T-cell (primary cell): ENCODE measurements at regions not wholly inside any gene's neighbourhood (a gene's known extent, or its start where the extent isn't known, plus 50 kb on each side); places are given as distances from the start of the nearest gene placed in this dataset.

ENCODE experiments used
- ATAC-seq, 4 experiments: fragments of 200-7000 bp in 3 of 4; fragments of 150-1000 bp in 1 of 4; cut with Tn5 transposase; replicated peaks in 1 of 4; 1 replicate in 3 of 4; 2 replicates in 1 of 4; pipeline ENCODE4 v1.10.0; 2021; ENCODE audit warnings: moderate library complexity in 3 of 4, mild to moderate bottlenecking in 2 of 4, moderate number of reproducible peaks in 1 of 4
- CTCF ChIA-PET, 2 donors: fragments of 300-600 bp; sonication (Branson Sonifier 250); formaldehyde crosslinking; loops; one replicate each; lab custom pipeline; 2022; ENCODE audit warnings: antibody characterized with exemption in 2 of 2; lab: Charles Lee
- POLR2A ChIA-PET, 2 donors: fragments of 300-600 bp; sonication (Branson Sonifier 250); formaldehyde crosslinking; loops; one replicate each; lab custom pipeline; 2022; ENCODE audit warnings: antibody characterized with exemption in 2 of 2; lab: Charles Lee
- DNase-seq, 35 experiments: peaks; one replicate each; pipeline versions ENCODE4 v3.0.0 to v3.0.0-alpha.2; 2013 to 2023
- H3K27ac ChIP-seq: one replicate; pipeline ENCODE4 v1.5.1; 2013; ENCODE audit warnings: low read length
- H3K27me3 ChIP-seq, 2 experiments: replicated peaks in 1 of 2; 1 replicate in 1 of 2; 2 replicates in 1 of 2; pipeline versions ENCODE4 v1.6.1 to v1.7.0; 2013; ENCODE audit warnings: low read length in 1 of 2, mixed read lengths in 1 of 2; ENCODE audit not compliant: control insufficient read depth in 2 of 2, insufficient read depth in 2 of 2; ENCODE audit errors: extremely low read depth in 1 of 2
- H3K36me3 ChIP-seq, 2 donors: 1 replicate in 1 of 2; 2 replicates in 1 of 2; pipeline versions ENCODE4 v1.6.1 to v1.7.0; 2013; ENCODE audit warnings: low read length in 1 of 2; ENCODE audit not compliant: control insufficient read depth in 2 of 2, insufficient read depth in 1 of 2; ENCODE audit errors: extremely low read depth in 1 of 2
- H3K4me1 ChIP-seq, 2 experiments: 1 replicate in 1 of 2; 2 replicates in 1 of 2; pipeline versions ENCODE4 v1.6.1 to v1.7.0; 2013; ENCODE audit warnings: low read length in 2 of 2, mixed read lengths in 1 of 2; ENCODE audit not compliant: insufficient read depth in 2 of 2, control insufficient read depth in 1 of 2; ENCODE audit errors: extremely low read depth in 1 of 2
- H3K4me3 ChIP-seq, 2 donors: 1 replicate in 1 of 2; 2 replicates in 1 of 2; pipeline versions ENCODE4 v1.5.1 to v1.7.0; 2013; ENCODE audit warnings: mild to moderate bottlenecking in 2 of 2, low read length in 1 of 2, moderate library complexity in 1 of 2; ENCODE audit not compliant: control insufficient read depth in 1 of 2; ENCODE audit errors: extremely low read depth in 1 of 2
- H3K9me3 ChIP-seq: 2 replicates; pipeline ENCODE4 v1.7.0; 2013
- H3K27ac Mint-ChIP-seq, 2 donors: one replicate each; pipeline ENCODE4 v1.8.0; 2020 to 2021; ENCODE audit warnings: mild to moderate bottlenecking in 2 of 2, mixed read lengths in 2 of 2
- H3K27me3 Mint-ChIP-seq, 2 donors: one replicate each; pipeline ENCODE4 v1.8.0; 2021 to 2022; ENCODE audit warnings: mixed read lengths in 2 of 2
- H3K36me3 Mint-ChIP-seq: one replicate; pipeline ENCODE4 v1.8.0; 2021; ENCODE audit warnings: mixed read lengths
- H3K4me1 Mint-ChIP-seq, 3 donors: one replicate each; pipeline ENCODE4 v1.8.0; 2020 to 2022; ENCODE audit warnings: mixed read lengths in 3 of 3, mild to moderate bottlenecking in 1 of 3
- H3K4me3 Mint-ChIP-seq, 3 donors: one replicate each; pipeline ENCODE4 v1.8.0; 2020 to 2022; ENCODE audit warnings: mild to moderate bottlenecking in 3 of 3, mixed read lengths in 3 of 3, moderate library complexity in 3 of 3
- H3K9me3 Mint-ChIP-seq, 3 donors: one replicate each; pipeline ENCODE4 v1.8.0; 2020 to 2022; ENCODE audit warnings: mixed read lengths in 3 of 3
- WGBS: methylation state at CpG from one replicate; pipeline ENCODE4 v1.1.5; 2013; ENCODE audit warnings: missing lambda C conversion rate; ENCODE audit not compliant: insufficient coverage; 5-methylcytosine and 5-hydroxymethylcytosine counted together

DNA sequence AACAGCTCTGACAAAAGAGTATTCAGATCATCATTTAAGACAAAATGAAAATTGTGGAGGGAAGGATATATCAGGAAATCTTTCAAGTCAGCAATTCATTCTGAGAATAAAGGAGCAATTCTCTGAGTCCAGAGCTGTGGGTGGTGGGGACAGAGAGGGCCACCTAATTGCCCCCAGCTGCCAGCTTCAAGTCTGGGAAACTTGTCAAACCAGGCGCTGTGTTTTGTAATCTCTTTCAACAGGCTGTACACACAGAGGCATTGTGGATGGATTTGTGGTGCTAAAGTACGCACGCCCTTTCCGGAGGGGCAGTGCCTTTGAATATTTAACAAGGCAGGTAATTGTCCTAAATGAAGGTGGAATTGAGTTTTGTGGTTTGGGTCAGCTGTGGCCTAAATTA, 591.1 kb upstream of the BOD1L1 start:
- DNase-seq (no peak), ATAC-seq (no peak)
- ChIA-PET POLR2A (no interaction called here), CTCF (interaction anchor here in 1 of 2 donors (0.7 kb wide), 1 partner anchor 291 kb away, joined by 4 read pairs; no protein-coding TSS in a partner anchor)
- H3K36me3 Mint-ChIP-seq: no peaks in the 10 kb centered on the region
- Histone ChIP-seq H3K27ac (no peak overlapping the region), H3K4me1 (no peaks in the 10 kb centered on the region), H3K4me3 (no peak overlapping the region), H3K9me3 (no peaks in the 10 kb centered on the region), H3K36me3 (no peaks in the 10 kb centered on the region), H3K27me3 (no peaks in the 10 kb centered on the region)
- 100% methylated on average over 4 of the region's 4 CpGs for WGBS
- no peak overlapping the region for H3K4me3 Mint-ChIP-seq
- peaks cover 0 to 2% of the 10 kb centered on the region in 2 donors for H3K27me3 Mint-ChIP-seq
- no peaks in the 10 kb centered on the region for H3K4me1 Mint-ChIP-seq
- H3K9me3 Mint-ChIP-seq: peaks cover 0 to 1% (median 0%) of the 10 kb centered on the region in 3 donors
- H3K27ac Mint-ChIP-seq: no peak overlapping the region

GRCh38 chr4:14221176-14221575, 593.7 kb upstream of the BOD1L1 start:
- no peak overlapping the region for H3K4me3 Mint-ChIP-seq
- no peaks in the 10 kb centered on the region for H3K36me3 Mint-ChIP-seq
- no peaks in the 10 kb centered on the region for H3K9me3 ChIP-seq
- POLR2A ChIA-PET: no interaction called here
- H3K9me3 Mint-ChIP-seq: no peaks in the 10 kb centered on the region
- H3K36me3 ChIP-seq: no peaks in the 10 kb centered on the region
- H3K27ac ChIP-seq: no peak overlapping the region
- no peak overlapping the region for H3K4me3 ChIP-seq
- peaks cover 0 to 2% of the 10 kb centered on the region in 2 donors for H3K27me3 Mint-ChIP-seq
- H3K27me3 ChIP-seq: no peaks in the 10 kb centered on the region
- WGBS: no CpG with 5 or more reads among the region's 3 CpGs
- no peaks in the 10 kb centered on the region for H3K4me1 Mint-ChIP-seq
- no peaks in the 10 kb centered on the region for H3K4me1 ChIP-seq
- ATAC-seq (no peak), DNase-seq (no peak)
- CTCF ChIA-PET: no interaction called here
- no peak overlapping the region for H3K27ac Mint-ChIP-seq

DNA sequence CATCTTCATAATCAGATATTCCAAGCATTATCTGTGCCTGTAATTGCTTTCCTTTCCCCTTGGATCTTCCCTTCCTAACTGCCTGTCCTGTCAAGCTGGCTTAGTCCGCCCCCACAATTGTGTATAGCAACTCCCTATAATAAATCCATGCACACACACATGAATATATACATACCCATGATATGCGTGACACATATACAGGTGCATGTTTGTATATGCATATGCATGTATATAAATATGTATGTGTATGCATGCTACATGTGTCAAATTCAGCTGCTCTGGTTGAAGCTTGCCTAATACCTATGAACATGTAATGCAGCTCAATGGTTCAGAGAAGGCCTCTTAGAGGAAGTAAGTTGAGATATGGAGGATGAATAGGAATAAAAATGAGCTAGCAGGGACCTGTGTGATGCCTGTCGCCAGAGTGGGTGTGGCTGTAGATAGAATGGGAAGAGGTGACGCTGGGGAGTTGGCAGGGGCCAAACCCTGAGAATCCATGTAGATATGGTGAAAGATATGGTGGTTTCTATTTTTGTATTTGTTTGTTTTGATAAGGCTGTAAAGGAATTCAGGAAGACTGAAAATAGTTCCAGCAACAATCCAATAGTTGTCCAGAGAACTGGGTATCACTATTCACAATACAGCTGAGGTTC, 595.0 kb upstream of the BOD1L1 start:
- Histone ChIP-seq H3K27me3 (no peaks in the 10 kb centered on the region), H3K36me3 (no peaks in the 10 kb centered on the region), H3K4me3 (no peak overlapping the region), H3K27ac (no peak overlapping the region), H3K9me3 (no peaks in the 10 kb centered on the region), H3K4me1 (no peaks in the 10 kb centered on the region)
- Mint-ChIP-seq H3K36me3 (no peaks in the 10 kb centered on the region), H3K4me1 (no peaks in the 10 kb centered on the region), H3K4me3 (no peak overlapping the region), H3K27ac (no peak overlapping the region), H3K9me3 (no peaks in the 10 kb centered on the region), H3K27me3 (peaks cover 0 to 2% of the 10 kb centered on the region in 2 donors)
- CTCF ChIA-PET: no interaction called here
- POLR2A ChIA-PET: no interaction called here
- no peak for ATAC-seq
- WGBS: 88% methylated on average over 2 of the region's 4 CpGs
- DNase-seq: no peak

DNA sequence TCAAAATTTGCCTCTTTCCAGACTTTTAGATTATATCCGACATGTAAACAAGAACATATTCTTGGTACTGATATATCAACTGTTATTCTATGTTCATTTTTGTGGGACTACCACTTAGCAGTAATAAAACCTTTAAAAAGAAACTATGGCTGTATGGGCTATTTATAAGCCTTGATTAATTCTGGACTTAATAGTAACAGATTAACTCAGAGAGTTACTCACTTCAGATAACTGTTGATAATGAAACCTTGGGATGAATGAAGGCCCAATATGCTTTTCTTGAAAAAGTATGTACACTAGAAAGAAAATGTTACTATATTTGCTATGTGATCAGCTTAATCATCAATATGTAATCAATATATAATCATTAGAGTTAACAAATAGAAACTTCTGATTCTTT, 595.9 kb upstream of the BOD1L1 start:
- DNase-seq (no peak), ATAC-seq (no peak)
- CTCF ChIA-PET: no interaction called here
- no peaks in the 10 kb centered on the region for H3K27me3 ChIP-seq
- no peaks in the 10 kb centered on the region for H3K36me3 ChIP-seq
- no peak overlapping the region for H3K4me3 ChIP-seq
- Mint-ChIP-seq H3K36me3 (no peaks in the 10 kb centered on the region), H3K27me3 (peaks cover 0 to 2% of the 10 kb centered on the region in 2 donors), H3K9me3 (peaks cover 0 to 4% (median 0%) of the 10 kb centered on the region in 3 donors), H3K4me3 (no peak overlapping the region), H3K27ac (no peak overlapping the region), H3K4me1 (no peaks in the 10 kb centered on the region)
- POLR2A ChIA-PET: no interaction called here
- H3K27ac ChIP-seq: no peak overlapping the region
- no CpG with 5 or more reads among the region's 1 CpG for WGBS
- no peaks in the 10 kb centered on the region for H3K4me1 ChIP-seq
- H3K9me3 ChIP-seq: no peaks in the 10 kb centered on the region

GRCh38 chr4:14225688-14226207, 598.2 kb upstream of the BOD1L1 start:
- no peaks in the 10 kb centered on the region for H3K36me3 ChIP-seq
- peaks cover 0 to 2% of the 10 kb centered on the region in 2 donors for H3K27me3 Mint-ChIP-seq
- no peak overlapping the region for H3K27ac ChIP-seq
- ChIA-PET CTCF (no interaction called here), POLR2A (no interaction called here)
- H3K36me3 Mint-ChIP-seq: no peaks in the 10 kb centered on the region
- ATAC-seq (no peak), DNase-seq (no peak)
- H3K9me3 Mint-ChIP-seq: peaks cover 0 to 4% (median 0%) of the 10 kb centered on the region in 3 donors
- no peak overlapping the region for H3K27ac Mint-ChIP-seq
- no peak overlapping the region for H3K4me3 Mint-ChIP-seq
- H3K27me3 ChIP-seq: no peaks in the 10 kb centered on the region
- no peak overlapping the region for H3K4me3 ChIP-seq
- 100% methylated on average over 1 of the region's 3 CpGs for WGBS
- no peaks in the 10 kb centered on the region for H3K9me3 ChIP-seq
- no peaks in the 10 kb centered on the region for H3K4me1 ChIP-seq
- H3K4me1 Mint-ChIP-seq: no peaks in the 10 kb centered on the region

DNA sequence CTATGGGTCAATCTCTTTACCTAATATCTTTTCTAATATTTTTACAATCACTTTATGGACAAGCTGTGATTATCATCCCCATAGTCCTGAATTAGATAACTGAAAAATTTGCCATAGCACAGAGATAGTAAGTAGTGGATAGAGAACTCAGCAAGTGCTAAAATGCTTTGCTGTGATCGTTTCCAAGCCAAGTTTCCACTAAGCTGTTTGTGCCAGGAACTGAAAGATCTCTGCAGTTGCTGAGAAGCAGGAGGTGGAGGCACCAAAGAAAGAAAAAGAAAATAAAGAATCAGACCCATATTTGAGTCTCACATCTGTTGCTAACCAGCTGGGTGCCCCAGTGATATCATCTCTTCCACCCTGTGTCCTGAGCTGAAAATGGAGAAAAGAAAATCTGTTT, 605.6 kb upstream of the BOD1L1 start:
- Histone ChIP-seq H3K36me3 (no peaks in the 10 kb centered on the region), H3K9me3 (no peaks in the 10 kb centered on the region), H3K27me3 (no peaks in the 10 kb centered on the region), H3K4me3 (no peak overlapping the region), H3K4me1 (no peaks in the 10 kb centered on the region), H3K27ac (no peak overlapping the region)
- Mint-ChIP-seq H3K36me3 (no peaks in the 10 kb centered on the region), H3K4me1 (no peaks in the 10 kb centered on the region), H3K9me3 (peaks cover 1 to 3% (median 2%) of the 10 kb centered on the region in 3 donors), H3K27me3 (peaks cover 0 to 3% of the 10 kb centered on the region in 2 donors), H3K4me3 (no peak overlapping the region), H3K27ac (no peak overlapping the region)
- 40% methylated on average over 1 of the region's 1 CpG for WGBS
- ATAC-seq (no peak), DNase-seq (no peak)
- ChIA-PET CTCF (no interaction called here), POLR2A (no interaction called here)
